H1 (cell line): ENCODE measurements at regions not wholly inside any gene's neighbourhood (a gene's known extent, or its start where the extent isn't known, plus 50 kb on each side); places are given as distances from the start of the nearest gene placed in this dataset.

ENCODE experiments used
- CTCF ChIA-PET: fragments of 300-600 bp; sonication (Branson Sonifier 250); formaldehyde crosslinking; loops from one replicate; lab custom pipeline; 2021; ENCODE audit not compliant: partially characterized antibody; lab: Charles Lee
- POLR2A ChIA-PET: fragments of 300-600 bp; sonication (Branson Sonifier 250); formaldehyde crosslinking; loops from one replicate; lab custom pipeline; 2021; ENCODE audit warnings: inconsistent platforms; ENCODE audit not compliant: partially characterized antibody; lab: Charles Lee
- DNase-seq, 2 experiments: peaks; one replicate each; pipeline versions ENCODE4 v3.0.0 to v3.0.0-alpha.2; 2010 to 2022; ENCODE audit warnings: low spot score in 2 of 2, low read depth in 1 of 2, mixed read lengths in 1 of 2
- FAIRE-seq: peaks from 2 replicates; lab custom pipeline; 2011; peaks lifted over from hg19 to GRCh38; lab: Jason Lieb, UNC
- H2AFZ ChIP-seq: 2 replicates; pipeline ENCODE4 v1.8.1; 2012; ENCODE audit warnings: low read length, inconsistent platforms
- H2AK5ac ChIP-seq: 2 replicates; pipeline ENCODE4 v1.6.1; 2013; ENCODE audit warnings: low read depth, low read length
- H2BK120ac ChIP-seq: replicated peaks from 2 replicates; pipeline ENCODE3; 2013; ENCODE audit warnings: low read depth, low read length, inconsistent platforms
- H2BK12ac ChIP-seq: 2 replicates; pipeline ENCODE4 v1.6.1; 2013; ENCODE audit warnings: low read depth, low read length
- H2BK15ac ChIP-seq: 2 replicates; pipeline ENCODE4 v1.6.1; 2013; ENCODE audit warnings: low read length
- H2BK20ac ChIP-seq: 2 replicates; pipeline ENCODE4 v1.6.1; 2013; ENCODE audit warnings: low read length
- H2BK5ac ChIP-seq: 2 replicates; pipeline ENCODE4 v1.6.1; 2013; ENCODE audit warnings: low read depth, low read length
- H3K14ac ChIP-seq: 2 replicates; pipeline ENCODE4 v1.6.1; 2013; ENCODE audit warnings: inconsistent platforms; ENCODE audit not compliant: insufficient read length
- H3K18ac ChIP-seq: 2 replicates; pipeline ENCODE4 v1.6.1; 2013; ENCODE audit warnings: low read length; ENCODE audit errors: extremely low read depth
- H3K23ac ChIP-seq: 2 replicates; pipeline ENCODE4 v1.6.1; 2013; ENCODE audit warnings: inconsistent platforms; ENCODE audit not compliant: insufficient read length
- H3K23me2 ChIP-seq: 2 replicates; pipeline ENCODE4 v1.6.1; 2013; ENCODE audit warnings: low read depth, low read length
- H3K27ac ChIP-seq: 2 replicates; pipeline ENCODE4 v1.6.1; 2011; ENCODE audit warnings: low read depth, low read length, inconsistent platforms
- H3K27me3 ChIP-seq, 4 experiments: replicated peaks in 1 of 4; 1 replicate in 1 of 4; 2 replicates in 3 of 4; pipeline versions ENCODE4 v1.6.1 to v1.8.1; 2011 to 2013; ENCODE audit warnings: low read length in 3 of 4, mild to moderate bottlenecking in 3 of 4, inconsistent platforms in 2 of 4, mixed read lengths in 2 of 4, moderate library complexity in 1 of 4; ENCODE audit not compliant: control insufficient read depth in 3 of 4, insufficient read depth in 3 of 4; ENCODE audit errors: extremely low read depth in 1 of 4
- H3K36me3 ChIP-seq, 4 experiments: 2 replicates each; pipeline versions ENCODE4 v1.6.1 to v1.8.1; 2011 to 2013; ENCODE audit warnings: mild to moderate bottlenecking in 4 of 4, low read length in 3 of 4, moderate library complexity in 2 of 4, control low read depth in 1 of 4, inconsistent platforms in 1 of 4; ENCODE audit not compliant: insufficient read depth in 4 of 4, control insufficient read depth in 2 of 4
- H3K4ac ChIP-seq: replicated peaks from 2 replicates; pipeline ENCODE3; 2013; ENCODE audit warnings: low read length, low read depth, mixed read lengths, inconsistent platforms; ENCODE audit not compliant: insufficient read length
- H3K4me1 ChIP-seq, 4 experiments: replicated peaks in 1 of 4; 1 replicate in 1 of 4; 2 replicates in 3 of 4; pipeline versions ENCODE4 v1.6.1 to v1.8.1; 2011 to 2013; ENCODE audit warnings: low read length in 3 of 4, inconsistent platforms in 2 of 4, mixed read lengths in 1 of 4; ENCODE audit not compliant: insufficient read depth in 4 of 4, control insufficient read depth in 3 of 4
- H3K4me2 ChIP-seq, 2 experiments: 2 replicates each; pipeline versions ENCODE4 v1.6.1 to v1.8.1; 2011 to 2013; ENCODE audit warnings: low read depth in 2 of 2, low read length in 2 of 2, control low read depth in 1 of 2, inconsistent platforms in 1 of 2, mild to moderate bottlenecking in 1 of 2; ENCODE audit not compliant: insufficient read depth in 1 of 2
- H3K4me3 ChIP-seq, 4 experiments: fragments of 200-600, 300-600 bp in 1 of 4; sonication (generic), shearing (Covaris generic), sonication (Bioruptor Twin) in 1 of 4; 2 replicates each; pipeline versions ENCODE4 v1.5.1 to v1.8.1; 2011 to 2016; ENCODE audit warnings: low read length in 4 of 4, low read depth in 3 of 4, control low read depth in 2 of 4, inconsistent platforms in 2 of 4, mild to moderate bottlenecking in 2 of 4, mixed read lengths in 1 of 4, moderate library complexity in 1 of 4; ENCODE audit not compliant: insufficient read depth in 2 of 4; ENCODE audit errors: extremely low read depth in 1 of 4
- H3K56ac ChIP-seq: replicated peaks from 2 replicates; pipeline ENCODE3; 2013; ENCODE audit warnings: low read depth, mild to moderate bottlenecking, mixed read lengths, low read length, inconsistent platforms; ENCODE audit not compliant: insufficient read length
- H3K79me1 ChIP-seq: 2 replicates; pipeline ENCODE4 v1.6.1; 2013; ENCODE audit warnings: low read depth, low read length, control low read depth
- H3K79me2 ChIP-seq, 2 experiments: 2 replicates each; pipeline versions ENCODE4 v1.6.1 to v1.8.1; 2012 to 2013; ENCODE audit warnings: low read length in 2 of 2, mild to moderate bottlenecking in 2 of 2, inconsistent platforms in 1 of 2; ENCODE audit not compliant: insufficient read depth in 2 of 2, control insufficient read depth in 1 of 2
- H3K9ac ChIP-seq, 4 experiments: replicated peaks in 1 of 4; 1 replicate in 1 of 4; 2 replicates in 3 of 4; pipeline versions ENCODE4 v1.6.1 to v1.8.1; 2011 to 2013; ENCODE audit warnings: low read depth in 3 of 4, low read length in 3 of 4, control low read depth in 2 of 4, mild to moderate bottlenecking in 2 of 4, moderate library complexity in 2 of 4, inconsistent platforms in 1 of 4; ENCODE audit errors: extremely low read depth in 1 of 4
- H3K9me3 ChIP-seq, 2 experiments: 2 replicates each; pipeline versions ENCODE4 v1.6.1 to v1.8.1; 2012 to 2013; ENCODE audit warnings: mild to moderate bottlenecking in 2 of 2, moderate library complexity in 2 of 2, control low read depth in 1 of 2, inconsistent platforms in 1 of 2, low read depth in 1 of 2, low read length in 1 of 2, mixed read lengths in 1 of 2; ENCODE audit not compliant: insufficient read depth in 2 of 2
- H4K20me1 ChIP-seq, 2 experiments: replicated peaks in 1 of 2; 2 replicates each; pipeline versions ENCODE3 to v1.8.1; 2011 to 2013; ENCODE audit warnings: inconsistent platforms in 2 of 2, low read length in 2 of 2, mild to moderate bottlenecking in 1 of 2; ENCODE audit not compliant: insufficient read depth in 2 of 2, control insufficient read depth in 1 of 2
- H4K5ac ChIP-seq: 2 replicates; pipeline ENCODE4 v1.6.1; 2013; ENCODE audit warnings: low read length, low read depth, mixed read lengths, inconsistent platforms; ENCODE audit not compliant: insufficient read length
- H4K8ac ChIP-seq: 2 replicates; pipeline ENCODE4 v1.8.0; 2013; ENCODE audit warnings: mild to moderate bottlenecking, moderate library complexity, low read length, inconsistent platforms; ENCODE audit not compliant: insufficient read depth; ENCODE audit errors: extremely low read depth
- H4K91ac ChIP-seq: replicated peaks from 2 replicates; pipeline ENCODE3; 2013; ENCODE audit warnings: low read length, mixed read lengths, inconsistent platforms; ENCODE audit not compliant: insufficient read length
- ASH2L ChIP-seq: fragments of 200-600, 300-600 bp; sonication (generic); IDR thresholded peaks from one replicate; pipeline ENCODE4 v1.7.1; 2017; ENCODE audit warnings: low read length
- CBX5 ChIP-seq: fragments of 300-800, 300-1000 bp; sonication (generic); IDR thresholded peaks from 2 replicates; pipeline ENCODE4 v1.7.1; 2016; ENCODE audit warnings: antibody characterized with exemption, low read length, low read depth
- CREB1 ChIP-seq: IDR thresholded peaks from 2 replicates; pipeline ENCODE4 v1.6.1; 2012; ENCODE audit warnings: inconsistent platforms
- E2F6 ChIP-seq: IDR thresholded peaks from 2 replicates; pipeline ENCODE4 v1.6.1; 2012; ENCODE audit warnings: inconsistent platforms
- HDAC2 ChIP-seq, 2 experiments: fragments of 300-600 bp in 1 of 2; sonication (generic) in 1 of 2; IDR thresholded peaks; 2 replicates each; pipeline ENCODE4 v1.6.1; 2011 to 2012; ENCODE audit warnings: low read depth in 2 of 2, low read length in 2 of 2, mild to moderate bottlenecking in 2 of 2, moderate library complexity in 2 of 2, borderline replicate concordance in 1 of 2, inconsistent platforms in 1 of 2
- KDM4A ChIP-seq: IDR thresholded peaks from one replicate; pipeline ENCODE4 v1.7.1; 2012; ENCODE audit warnings: low read depth, mild to moderate bottlenecking, moderate library complexity, low read length, inconsistent platforms; ENCODE audit not compliant: severe bottlenecking
- KDM5A ChIP-seq: fragments of 200-600 bp; IDR thresholded peaks from 2 replicates; pipeline ENCODE4 v1.7.1; 2012; ENCODE audit warnings: mild to moderate bottlenecking, low read length, inconsistent platforms, mixed read lengths
- RAD21 ChIP-seq, 2 experiments: IDR thresholded peaks in 1 of 2; conservative IDR thresholded peaks in 1 of 2; 2 replicates each; pipeline ENCODE4 v1.6.1; 2011; ENCODE audit warnings: low read depth in 2 of 2, low read length in 2 of 2, improper control_type of control experiment in 1 of 2, inconsistent platforms in 1 of 2, mild to moderate bottlenecking in 1 of 2, moderate library complexity in 1 of 2
- SIN3A ChIP-seq, 2 experiments: IDR thresholded peaks in 1 of 2; conservative IDR thresholded peaks in 1 of 2; 2 replicates each; pipeline ENCODE4 v1.6.1; 2011 to 2012; ENCODE audit warnings: low read length in 2 of 2, improper control_type of control experiment in 1 of 2, low read depth in 1 of 2, mild to moderate bottlenecking in 1 of 2
- SP1 ChIP-seq: IDR thresholded peaks from 2 replicates; pipeline ENCODE4 v1.6.1; 2011; ENCODE audit warnings: low read depth, low read length
- TAF1 ChIP-seq: IDR thresholded peaks from 2 replicates; pipeline ENCODE4 v1.6.1; 2011; ENCODE audit warnings: mild to moderate bottlenecking, low read depth, low read length
- TBP ChIP-seq: IDR thresholded peaks from 2 replicates; pipeline ENCODE4 v1.6.1; 2011; ENCODE audit warnings: low read depth, low read length, improper control_type of control experiment
- WGBS, 2 experiments: shearing (Covaris generic) in 1 of 2; methylation state at CpG; one replicate each; pipeline versions ENCODE4 v1.1.6 to v1.1.7; 2013 to 2015; ENCODE audit warnings: low lambda C conversion rate in 2 of 2, mixed read lengths in 2 of 2, inconsistent platforms in 1 of 2, low coverage in 1 of 2, missing lambda C conversion rate in 1 of 2; ENCODE audit not compliant: insufficient replicate concordance in 2 of 2, insufficient coverage in 1 of 2, insufficient read length in 1 of 2; ENCODE audit errors: extremely low coverage in 1 of 2, missing lambda C conversion rate in 1 of 2; 5-methylcytosine and 5-hydroxymethylcytosine counted together

GRCh38 chr9:86641970-86642369 is 287.8 kb upstream of the TUT7 start:
- ChIA-PET POLR2A (no interaction called here), CTCF (interaction anchor here (1.0 to 1.7 kb wide), 3 partner anchors 152 to 164 kb away, joined by 3 to 6 read pairs (median 4); no protein-coding TSS in a partner anchor)
- no peak overlapping the region for H3K4ac ChIP-seq
- no peak overlapping the region for H2BK15ac ChIP-seq
- no peak overlapping the region for H3K9ac ChIP-seq
- no peak overlapping the region for H2BK12ac ChIP-seq
- no peak overlapping the region for H2BK5ac ChIP-seq
- no peaks in the 10 kb centered on the region for H3K9me3 ChIP-seq
- no peak overlapping the region for H3K4me3 ChIP-seq
- no peak overlapping the region for H2BK20ac ChIP-seq
- H4K20me1 ChIP-seq, result no peaks in the 10 kb centered on the region
- no peaks in the 10 kb centered on the region for H3K36me3 ChIP-seq
- H3K79me1 ChIP-seq, result no peaks in the 10 kb centered on the region
- H4K8ac ChIP-seq, result no peak overlapping the region
- no peaks in the 10 kb centered on the region for H3K27me3 ChIP-seq
- no peaks in the 10 kb centered on the region for H3K23me2 ChIP-seq
- H3K14ac ChIP-seq, result no peak overlapping the region
- 84% methylated on average over 3 of the region's 3 CpGs; no CpG with 5 or more reads in 1 of the 2 experiments for WGBS, 2 experiments
- H3K27ac ChIP-seq, result no peak overlapping the region
- no peak overlapping the region for H2AK5ac ChIP-seq
- FAIRE-seq (no peak), DNase-seq (no peak)
- H3K18ac ChIP-seq, result no peak overlapping the region
- H3K4me2 ChIP-seq, result no peak overlapping the region
- peaks cover 0 to 4% (median 2%) of the 10 kb centered on the region in 4 experiments; a peak in 4 of 7 replicates for H3K4me1 ChIP-seq
- no peaks in the 10 kb centered on the region for H3K79me2 ChIP-seq
- no peak overlapping the region for H3K56ac ChIP-seq
- no peak overlapping the region for H4K5ac ChIP-seq
- H2BK120ac ChIP-seq, result no peak overlapping the region
- H2AFZ ChIP-seq, result no peak overlapping the region
- no peak overlapping the region for H3K23ac ChIP-seq
- H4K91ac ChIP-seq, result no peak overlapping the region
- no peak for TF ChIP-seq RAD21 (IDR thresholded peaks at IDR 0.05 in 1 of 2, conservative IDR thresholded peaks at IDR 0.05 in 1 of 2; ENCODE audit: low read depth in 2 of 2, low read length in 2 of 2)
- no peak for TF ChIP-seq KDM5A
- no peak for TF ChIP-seq KDM4A
- no peak for TF ChIP-seq E2F6
- no peak for TF ChIP-seq SIN3A (conservative IDR thresholded peaks at IDR 0.05 in 1 of 2, IDR thresholded peaks at IDR 0.05 in 1 of 2; ENCODE audit: low read depth in 1 of 2, low read length in 2 of 2)
- TF ChIP-seq CBX5, result no peak
- TF ChIP-seq HDAC2 (IDR thresholded peaks at IDR 0.05; ENCODE audit: borderline replicate concordance in 1 of 2, low read depth in 2 of 2, low read length in 2 of 2), result no peak
- no peak for TF ChIP-seq TBP
- TF ChIP-seq CREB1, result no peak
- no peak for TF ChIP-seq ASH2L
- no peak for TF ChIP-seq SP1
- TF ChIP-seq TAF1, result no peak
